GM10266 (cell line): ENCODE measurements at regions not wholly inside any gene's neighbourhood (a gene's known extent, or its start where the extent isn't known, plus 50 kb on each side); places are given as distances from the start of the nearest gene placed in this dataset.

Experiments
- DNase-seq: peaks from one replicate; pipeline ENCODE4 v3.0.0; 2012; ENCODE audit errors: extremely low spot score
- TF ChIP-seq, protein P1 (sequence below): IDR thresholded peaks from 2 replicates; pipeline ENCODE4 v1.5.1; 2012; ENCODE audit warnings: mild to moderate bottlenecking, low read depth; ENCODE audit not compliant: control insufficient read depth, insufficient read depth; ENCODE audit errors: missing control alignments

- no peak for DNase-seq
- TF ChIP-seq, protein P1, sequence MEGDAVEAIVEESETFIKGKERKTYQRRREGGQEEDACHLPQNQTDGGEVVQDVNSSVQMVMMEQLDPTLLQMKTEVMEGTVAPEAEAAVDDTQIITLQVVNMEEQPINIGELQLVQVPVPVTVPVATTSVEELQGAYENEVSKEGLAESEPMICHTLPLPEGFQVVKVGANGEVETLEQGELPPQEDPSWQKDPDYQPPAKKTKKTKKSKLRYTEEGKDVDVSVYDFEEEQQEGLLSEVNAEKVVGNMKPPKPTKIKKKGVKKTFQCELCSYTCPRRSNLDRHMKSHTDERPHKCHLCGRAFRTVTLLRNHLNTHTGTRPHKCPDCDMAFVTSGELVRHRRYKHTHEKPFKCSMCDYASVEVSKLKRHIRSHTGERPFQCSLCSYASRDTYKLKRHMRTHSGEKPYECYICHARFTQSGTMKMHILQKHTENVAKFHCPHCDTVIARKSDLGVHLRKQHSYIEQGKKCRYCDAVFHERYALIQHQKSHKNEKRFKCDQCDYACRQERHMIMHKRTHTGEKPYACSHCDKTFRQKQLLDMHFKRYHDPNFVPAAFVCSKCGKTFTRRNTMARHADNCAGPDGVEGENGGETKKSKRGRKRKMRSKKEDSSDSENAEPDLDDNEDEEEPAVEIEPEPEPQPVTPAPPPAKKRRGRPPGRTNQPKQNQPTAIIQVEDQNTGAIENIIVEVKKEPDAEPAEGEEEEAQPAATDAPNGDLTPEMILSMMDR: no peak
These were observed 539.2 kb downstream of the MN1 start for GRCh38 chr22:27262361-27262760.

DNA sequence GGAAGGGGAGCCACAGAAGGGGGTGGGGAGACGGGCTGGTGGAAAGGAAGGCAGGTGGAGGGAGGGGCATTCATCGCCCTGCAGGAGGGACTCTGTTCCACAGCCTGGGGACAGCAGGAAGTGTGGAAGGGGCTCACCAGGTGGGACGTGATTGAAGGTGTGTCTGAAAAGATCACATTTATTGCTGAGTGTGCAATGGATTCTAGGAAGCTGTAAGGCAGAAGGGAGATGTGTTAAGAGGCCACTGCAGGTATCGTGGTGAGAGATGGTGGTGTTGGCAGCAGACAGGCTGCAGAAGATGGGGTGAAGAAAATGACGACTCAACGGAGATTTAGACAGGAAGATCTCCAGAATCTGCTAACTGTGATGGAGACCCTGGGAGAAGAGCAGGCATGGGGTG lies 537.4 kb downstream of the MN1 start:
- TF ChIP-seq, protein P1: no peak

GRCh38 chr22:27267145-27267544 lies 534.4 kb downstream of the MN1 start:
- TF ChIP-seq, protein P1: no peak
- DNase-seq: no peak

More for the DNA sequence above, 537.4 kb downstream of the MN1 start:
- no peak for DNase-seq

DNA sequence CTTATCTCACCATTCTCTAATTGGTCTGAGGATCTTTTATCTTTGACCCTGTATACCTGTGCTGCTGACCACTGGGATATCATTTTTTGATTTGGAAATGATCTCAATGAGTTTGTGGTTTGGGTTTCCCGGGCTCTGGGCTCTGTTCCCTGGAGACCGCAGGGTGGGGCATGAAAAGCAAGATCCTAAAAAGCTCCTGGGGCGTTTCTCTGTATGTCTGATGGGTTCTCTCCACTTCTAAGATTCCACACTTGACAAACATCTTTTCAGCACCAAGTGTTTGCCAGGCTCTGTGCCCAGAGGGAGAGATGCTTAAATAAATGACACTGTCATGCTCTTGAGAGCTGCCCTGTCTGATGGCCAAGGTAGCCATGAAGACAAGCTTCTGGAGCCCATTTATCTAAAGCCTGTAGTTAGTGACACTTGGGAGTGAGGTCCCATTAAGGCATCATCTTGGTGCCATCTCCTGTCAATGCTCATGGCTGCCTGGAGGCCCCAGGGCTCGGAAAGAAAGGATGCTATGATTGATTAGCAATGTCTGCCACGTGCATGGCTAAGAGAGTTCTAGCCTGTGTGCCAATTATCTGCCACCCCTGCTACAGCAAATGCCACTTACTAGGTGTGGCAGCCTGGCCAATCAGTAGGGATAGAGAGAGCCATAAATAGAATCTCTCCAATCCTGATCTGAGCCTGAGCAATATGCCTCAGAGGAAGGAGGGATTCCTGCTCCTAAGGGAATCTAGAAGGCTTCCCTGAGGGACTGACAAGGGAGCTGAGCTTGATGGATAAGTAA lies 531.6 kb downstream of the MN1 start:
- DNase-seq: no peak
- TF ChIP-seq, protein P1: no peak

DNA sequence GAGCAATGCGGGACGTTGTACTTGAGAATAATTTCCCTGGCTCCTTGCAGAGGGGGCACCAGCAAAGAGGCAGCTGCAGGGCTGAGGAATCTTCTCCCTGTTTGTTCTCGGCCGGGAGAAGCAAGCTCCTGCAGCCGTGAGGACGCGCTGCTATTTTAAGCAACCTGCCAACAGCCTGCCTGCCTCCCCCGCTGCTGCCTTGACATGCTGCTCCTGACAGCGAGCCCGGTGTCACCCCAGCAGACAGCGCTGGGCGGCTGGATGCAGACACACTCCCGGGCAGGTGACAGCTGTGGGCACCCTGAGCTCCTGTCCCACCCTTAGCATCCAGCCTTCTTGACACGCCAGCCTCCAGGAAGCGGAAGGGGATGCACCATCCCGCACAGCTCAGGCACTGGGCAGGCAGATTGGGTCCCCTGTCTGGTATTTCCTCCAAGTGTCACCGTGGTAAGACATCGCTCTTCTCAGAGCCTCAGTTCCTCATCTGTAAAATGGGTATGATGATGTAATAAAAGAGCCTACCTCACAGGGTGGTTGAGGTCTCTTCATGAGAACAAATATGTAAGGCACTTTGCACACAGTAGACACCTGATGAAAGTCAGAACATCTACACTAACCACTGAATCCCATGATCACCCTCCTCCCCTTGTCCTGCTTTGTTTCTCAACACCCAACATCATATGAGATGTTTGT lies 530.6 kb downstream of the MN1 start:
- DNase-seq: no peak

GRCh38 chr22:27273436-27273835 lies 528.1 kb downstream of the MN1 start:
- no peak for DNase-seq
- TF ChIP-seq, protein P1: no peak

More for the DNA sequence above, 530.6 kb downstream of the MN1 start:
- TF ChIP-seq, protein P1: no peak

GRCh38 chr22:27273853-27274252 lies 527.7 kb downstream of the MN1 start:
- DNase-seq: no peak
- TF ChIP-seq, protein P1: no peak
